RWPE2 (cell line): ENCODE measurements at regions not wholly inside any gene's neighbourhood (a gene's known extent, or its start where the extent isn't known, plus 50 kb on each side); places are given as distances from the start of the nearest gene placed in this dataset.

Experiments
- ATAC-seq: fragments of 200-7000 bp; cut with Tn5 transposase; 3 replicates; pipeline ENCODE4 v1.9.1; 2021; ENCODE audit warnings: low read depth
- DNase-seq: peaks from one replicate; pipeline ENCODE4 v3.0.0-alpha.2; 2020; ENCODE audit warnings: low spot score
- H3K27ac ChIP-seq: fragments of 450-650 bp; 2 replicates; pipeline ENCODE4 v1.5.1; 2017; ENCODE audit warnings: mild to moderate bottlenecking; ENCODE audit not compliant: poor library complexity, severe bottlenecking
- H3K27me3 ChIP-seq: fragments of 250-450 bp; sonication (Bioruptor Pico); 2 replicates; pipeline ENCODE4 v1.5.1; 2021; ENCODE audit warnings: mild to moderate bottlenecking, moderate library complexity; ENCODE audit not compliant: insufficient read depth, poor library complexity, severe bottlenecking
- H3K36me3 ChIP-seq: fragments of 250-450 bp; sonication (Bioruptor Pico); 2 replicates; pipeline ENCODE4 v1.5.1; 2020; ENCODE audit warnings: low read depth, mild to moderate bottlenecking, moderate library complexity
- H3K4me1 ChIP-seq: fragments of 250-450 bp; sonication (Bioruptor Pico); 2 replicates; pipeline ENCODE4 v1.5.1; 2021; ENCODE audit warnings: mild to moderate bottlenecking, moderate library complexity; ENCODE audit not compliant: insufficient read depth, poor library complexity, severe bottlenecking
- H3K4me3 ChIP-seq: fragments of 250-450 bp; sonication (Bioruptor Pico); 2 replicates; pipeline ENCODE4 v1.5.1; 2021; ENCODE audit warnings: mild to moderate bottlenecking, moderate library complexity; ENCODE audit not compliant: severe bottlenecking
- H3K9me3 ChIP-seq: fragments of 250-450 bp; sonication (Bioruptor Pico); 2 replicates; pipeline ENCODE4 v1.5.1; 2021; ENCODE audit warnings: mild to moderate bottlenecking, moderate library complexity; ENCODE audit not compliant: severe bottlenecking
- TF ChIP-seq, protein P1 (sequence below): fragments of 450-650 bp; IDR thresholded peaks from one replicate; pipeline ENCODE4 v1.5.1; 2017; ENCODE audit warnings: mild to moderate bottlenecking, moderate library complexity; ENCODE audit not compliant: poor library complexity, severe bottlenecking

DNA sequence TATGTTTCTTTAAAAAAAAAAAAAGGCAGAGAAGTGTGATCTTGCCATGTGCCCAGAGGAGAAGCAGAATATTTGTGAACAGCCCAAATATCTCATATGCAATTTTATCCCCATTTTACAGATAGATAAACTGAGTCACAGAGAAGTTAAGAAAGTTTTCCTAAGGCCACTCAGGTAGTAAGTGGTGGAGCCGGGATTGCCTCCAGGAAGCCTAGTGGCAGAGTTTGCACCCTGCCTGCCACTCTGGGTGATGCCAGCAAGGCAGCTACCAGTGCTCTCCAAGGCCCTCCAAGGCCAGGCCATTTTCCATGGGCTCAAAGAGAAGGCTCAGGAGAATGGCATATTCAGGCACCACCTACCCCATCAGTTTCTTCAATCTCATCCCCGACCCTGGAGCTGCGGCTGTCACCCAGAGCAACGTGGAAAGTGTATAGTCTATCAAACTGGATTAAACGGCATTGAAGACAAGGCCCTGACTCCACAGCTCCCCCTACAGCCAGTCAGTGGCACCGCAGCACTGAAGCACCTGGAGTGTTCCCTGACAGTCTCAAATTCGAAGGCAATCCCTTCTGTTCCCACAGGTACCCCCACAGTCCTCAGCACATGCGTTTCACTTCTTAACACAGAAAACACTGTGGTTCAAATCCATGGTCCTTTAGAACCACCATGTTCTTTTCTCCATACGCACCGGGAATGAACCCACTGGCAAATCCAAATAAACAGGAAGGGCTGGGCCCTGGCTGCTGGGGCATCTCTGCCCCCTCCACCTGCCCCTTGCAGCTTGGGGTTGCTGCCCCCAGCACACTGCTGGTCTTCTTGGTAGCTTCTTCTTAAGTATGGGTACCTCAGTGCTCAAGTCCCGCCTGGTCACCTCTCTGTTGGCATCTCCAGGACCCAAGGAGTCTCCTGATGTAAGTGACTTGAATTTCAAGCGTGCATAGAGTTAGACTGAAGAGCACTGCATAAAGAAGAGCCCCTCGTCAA lies 175.3 kb downstream of the INHBB start:
- no peak for ATAC-seq
- no peak for DNase-seq
- Histone ChIP-seq H3K27ac (no peak overlapping the region), H3K27me3 (no peaks in the 10 kb centered on the region), H3K36me3 (no peaks in the 10 kb centered on the region), H3K9me3 (no peaks in the 10 kb centered on the region), H3K4me1 (no peaks in the 10 kb centered on the region), H3K4me3 (no peak overlapping the region)
- TF ChIP-seq, protein P1, sequence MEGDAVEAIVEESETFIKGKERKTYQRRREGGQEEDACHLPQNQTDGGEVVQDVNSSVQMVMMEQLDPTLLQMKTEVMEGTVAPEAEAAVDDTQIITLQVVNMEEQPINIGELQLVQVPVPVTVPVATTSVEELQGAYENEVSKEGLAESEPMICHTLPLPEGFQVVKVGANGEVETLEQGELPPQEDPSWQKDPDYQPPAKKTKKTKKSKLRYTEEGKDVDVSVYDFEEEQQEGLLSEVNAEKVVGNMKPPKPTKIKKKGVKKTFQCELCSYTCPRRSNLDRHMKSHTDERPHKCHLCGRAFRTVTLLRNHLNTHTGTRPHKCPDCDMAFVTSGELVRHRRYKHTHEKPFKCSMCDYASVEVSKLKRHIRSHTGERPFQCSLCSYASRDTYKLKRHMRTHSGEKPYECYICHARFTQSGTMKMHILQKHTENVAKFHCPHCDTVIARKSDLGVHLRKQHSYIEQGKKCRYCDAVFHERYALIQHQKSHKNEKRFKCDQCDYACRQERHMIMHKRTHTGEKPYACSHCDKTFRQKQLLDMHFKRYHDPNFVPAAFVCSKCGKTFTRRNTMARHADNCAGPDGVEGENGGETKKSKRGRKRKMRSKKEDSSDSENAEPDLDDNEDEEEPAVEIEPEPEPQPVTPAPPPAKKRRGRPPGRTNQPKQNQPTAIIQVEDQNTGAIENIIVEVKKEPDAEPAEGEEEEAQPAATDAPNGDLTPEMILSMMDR, result peak; percentile 59

DNA sequence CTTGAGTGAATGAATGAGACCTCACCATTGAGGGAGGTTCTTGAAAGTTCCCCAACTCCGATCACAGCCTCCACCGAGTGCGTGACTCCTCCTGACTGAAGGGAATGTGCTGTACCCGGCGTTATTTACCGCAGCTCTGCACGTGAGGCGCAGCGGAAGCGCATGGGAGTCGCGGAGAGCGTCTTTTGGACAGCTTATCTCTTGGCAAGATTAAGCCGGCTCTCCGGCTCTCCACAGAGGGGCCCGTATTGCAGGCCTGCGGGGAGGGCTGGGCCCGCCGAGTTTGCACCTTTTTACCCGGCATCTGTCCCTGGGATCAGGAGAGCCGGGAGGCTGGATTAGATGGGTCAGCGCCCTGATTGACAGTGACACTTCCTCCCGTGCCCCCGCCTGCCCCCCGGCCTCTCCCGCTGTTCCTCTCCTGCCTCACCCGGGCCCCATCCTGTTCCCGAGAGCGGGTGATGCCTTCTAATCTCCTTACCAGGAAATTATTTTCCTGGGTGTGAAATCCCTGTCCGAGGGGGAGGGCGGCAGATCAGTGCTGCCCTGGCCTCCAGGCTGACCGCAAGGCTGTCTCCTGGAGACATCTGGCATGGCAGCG lies 176.3 kb downstream of the INHBB start:
- Histone ChIP-seq H3K9me3 (no peaks in the 10 kb centered on the region), H3K36me3 (no peaks in the 10 kb centered on the region), H3K27ac (no peak overlapping the region), H3K27me3 (no peaks in the 10 kb centered on the region), H3K4me3 (no peak overlapping the region), H3K4me1 (no peaks in the 10 kb centered on the region)
- no peak for DNase-seq
- no peak for ATAC-seq
- TF ChIP-seq, protein P1, result no peak

DNA sequence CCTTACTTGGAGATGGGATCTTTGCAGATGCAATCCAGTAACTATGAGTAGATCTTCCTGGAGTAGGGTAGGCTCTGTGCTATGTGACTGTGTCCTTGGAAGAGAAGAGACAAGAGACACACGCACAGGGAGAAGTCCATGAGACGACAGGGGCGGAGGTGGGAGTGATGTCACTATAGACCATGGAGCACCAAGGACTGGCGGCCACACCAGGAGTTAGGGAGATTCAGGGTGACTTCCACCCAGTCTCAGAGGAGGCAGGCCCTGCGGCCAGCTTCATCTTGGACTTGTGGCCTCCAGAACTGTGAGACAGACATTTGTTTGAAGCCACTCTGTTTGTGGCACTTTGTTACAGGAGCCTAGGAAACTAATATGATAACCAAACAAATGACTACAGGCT lies 177.8 kb downstream of the INHBB start:
- TF ChIP-seq, protein P1, result no peak
- H3K27me3 ChIP-seq, result no peaks in the 10 kb centered on the region
- H3K4me1 ChIP-seq, result no peaks in the 10 kb centered on the region
- no peak overlapping the region for H3K4me3 ChIP-seq
- H3K36me3 ChIP-seq, result no peaks in the 10 kb centered on the region
- H3K9me3 ChIP-seq, result no peaks in the 10 kb centered on the region
- ATAC-seq (no peak), DNase-seq (no peak)
- H3K27ac ChIP-seq, result no peak overlapping the region

DNA sequence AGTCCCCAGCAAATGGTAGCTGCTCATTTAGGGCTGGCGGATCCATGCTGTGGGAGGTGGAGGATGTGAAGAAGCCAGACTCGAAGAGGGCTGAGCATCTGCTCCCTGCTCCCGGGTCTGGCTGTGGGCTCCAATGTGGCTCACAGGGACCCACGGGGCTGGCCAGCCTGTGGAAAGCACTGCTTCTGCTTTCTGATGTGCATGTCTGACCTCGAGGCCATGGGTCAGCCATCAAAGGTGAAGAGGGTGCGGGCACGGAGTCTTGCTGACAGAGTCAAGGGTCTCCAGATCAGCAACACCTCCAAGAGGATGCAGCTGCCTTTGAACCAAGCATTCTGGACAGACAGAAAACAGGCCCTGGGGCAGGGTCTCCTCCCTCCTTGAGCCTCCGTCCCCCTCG lies 178.2 kb downstream of the INHBB start:
- Histone ChIP-seq H3K27ac (no peak overlapping the region), H3K4me3 (no peak overlapping the region), H3K9me3 (no peaks in the 10 kb centered on the region), H3K36me3 (no peaks in the 10 kb centered on the region), H3K4me1 (no peaks in the 10 kb centered on the region), H3K27me3 (no peaks in the 10 kb centered on the region)
- TF ChIP-seq, protein P1, result no peak
- DNase-seq (no peak), ATAC-seq (no peak)
